K562 (cell line): ENCODE measurements at regions not wholly inside any gene's neighbourhood (a gene's known extent, or its start where the extent isn't known, plus 50 kb on each side); places are given as distances from the start of the nearest gene placed in this dataset.

ENCODE experiments used
- CREB3 ChIP-seq: fragments of 450-650 bp; conservative IDR thresholded peaks from 2 replicates; pipeline ENCODE4 v1.6.1; 2016; ENCODE audit warnings: missing genetic modification characterization, low read depth, mild to moderate bottlenecking, missing compliant biosample characterization, moderate library complexity
- EZH2 ChIP-seq: IDR thresholded peaks from 2 replicates; pipeline ENCODE4 v1.6.1; 2012; ENCODE audit warnings: low read depth, mild to moderate bottlenecking, inconsistent platforms, low read length, borderline replicate concordance
- FOXA3 ChIP-seq, 2 experiments: fragments of 450-650 bp in 1 of 2; sonication (generic) in 1 of 2; formaldehyde crosslinking; IDR thresholded peaks in 1 of 2; conservative IDR thresholded peaks in 1 of 2; 2 replicates each; pipeline versions ENCODE4 v1.4.0 to v1.8.0; 2020 to 2022; ENCODE audit warnings: mild to moderate bottlenecking in 2 of 2, missing genetic modification reagents in 1 of 2
- JUND ChIP-seq, 2 experiments: IDR thresholded peaks; 2 replicates in 1 of 2; 3 replicates in 1 of 2; pipeline ENCODE4 v1.6.1; 2011; ENCODE audit warnings: borderline replicate concordance in 2 of 2, low read depth in 2 of 2, low read length in 2 of 2, improper control_type of control experiment in 1 of 2, missing biosample characterization in 1 of 2, missing genetic modification characterization in 1 of 2, missing genetic modification reagents in 1 of 2
- KDM2B ChIP-seq: fragments of 250-450 bp; sonication (Bioruptor Pico); IDR thresholded peaks from 2 replicates; pipeline ENCODE4 v1.8.0; 2021; ENCODE audit warnings: mild to moderate bottlenecking, moderate library complexity
- LCOR ChIP-seq: sonication (generic); formaldehyde crosslinking; IDR thresholded peaks from 2 replicates; pipeline ENCODE4 v1.8.0; 2022; ENCODE audit warnings: mild to moderate bottlenecking, missing genetic modification reagents
- MBD1 ChIP-seq: fragments of 250-450 bp; sonication (Bioruptor Pico); IDR thresholded peaks from 2 replicates; pipeline ENCODE4 v1.8.0; 2022; ENCODE audit warnings: inconsistent platforms
- MEF2D ChIP-seq: conservative IDR thresholded peaks from 2 replicates; pipeline ENCODE4 v1.6.1; 2016; ENCODE audit warnings: low read depth, missing genetic modification characterization, missing compliant biosample characterization
- MYC ChIP-seq, 2 experiments: fragments of 250-450 bp in 1 of 2; sonication (Bioruptor Pico) in 1 of 2; IDR thresholded peaks; 2 replicates each; pipeline versions ENCODE4 v1.5.1 to v1.6.1; 2012 to 2021; ENCODE audit warnings: low read depth in 2 of 2, borderline replicate concordance in 1 of 2, improper control_type of control experiment in 1 of 2, low read length in 1 of 2, mild to moderate bottlenecking in 1 of 2, moderate library complexity in 1 of 2
- NR2F6 ChIP-seq: fragments of 450-650 bp; formaldehyde crosslinking; IDR thresholded peaks from 2 replicates; pipeline ENCODE4 v1.4.0; 2020; ENCODE audit warnings: mild to moderate bottlenecking
- RB1 ChIP-seq: fragments of 450-650 bp; IDR thresholded peaks from 2 replicates; pipeline ENCODE4 v1.6.1; 2017; ENCODE audit warnings: low read depth, mild to moderate bottlenecking
- SMARCA5 ChIP-seq: fragments of 450-650 bp; IDR thresholded peaks from 2 replicates; pipeline ENCODE4 v1.6.1; 2016
- TRIM24 ChIP-seq, 2 experiments: fragments of 450-650 bp; IDR thresholded peaks; 2 replicates each; pipeline ENCODE4 v1.6.1; 2016
- WHSC1 ChIP-seq: IDR thresholded peaks from one replicate; pipeline ENCODE4 v1.6.1; 2012; ENCODE audit warnings: low read length, control low read depth, inconsistent platforms
- ZBTB17 ChIP-seq: fragments of 450-650 bp; formaldehyde crosslinking; IDR thresholded peaks from 2 replicates; pipeline ENCODE4 v1.4.0; 2020; ENCODE audit warnings: mild to moderate bottlenecking
- ZNF274 ChIP-seq: IDR thresholded peaks from 2 replicates; pipeline ENCODE4 v1.6.1; 2011; ENCODE audit warnings: low read depth, mild to moderate bottlenecking, low read length, moderate library complexity, borderline replicate concordance
- ZNF395 ChIP-seq: fragments of 200-800 bp; sonication (Bioruptor generic); IDR thresholded peaks from 2 replicates; pipeline ENCODE4 v1.6.1; 2017; ENCODE audit warnings: missing genetic modification characterization, missing compliant biosample characterization
- ZNF551 ChIP-seq: fragments of 250-450 bp; sonication (Bioruptor Pico); IDR thresholded peaks from 2 replicates; pipeline ENCODE4 v1.5.0; 2021; ENCODE audit warnings: mild to moderate bottlenecking, moderate library complexity
- ZNF589 ChIP-seq: fragments of 200-800 bp; sonication (Bioruptor generic); IDR thresholded peaks from 2 replicates; pipeline ENCODE4 v1.6.1; 2016; ENCODE audit warnings: low read depth, missing genetic modification characterization, missing compliant biosample characterization
- ZNF75A ChIP-seq: fragments of 450-650 bp; formaldehyde crosslinking; IDR thresholded peaks from 2 replicates; pipeline ENCODE4 v1.4.0; 2020; ENCODE audit warnings: mild to moderate bottlenecking
- ZNF785 ChIP-seq: fragments of 250-450 bp; sonication (Bioruptor Pico); IDR thresholded peaks from 2 replicates; pipeline ENCODE4 v1.4.0; 2020; ENCODE audit warnings: mild to moderate bottlenecking
- TF ChIP-seq, protein P1 (sequence below): fragments of 250-450 bp; sonication (Bioruptor Pico); IDR thresholded peaks from 2 replicates; pipeline ENCODE4 v1.9.0; 2021; ENCODE audit warnings: mild to moderate bottlenecking
- TF ChIP-seq, protein P2 (sequence below): sonication (generic); formaldehyde crosslinking; IDR thresholded peaks from 2 replicates; pipeline ENCODE4 v1.8.0; 2022; ENCODE audit warnings: mild to moderate bottlenecking, low read depth, missing genetic modification reagents

GRCh38 chr2:38508311-38509039 is 94.3 kb downstream of the HNRNPLL start (continued):
- TF ChIP-seq JUND (IDR thresholded peaks at IDR 0.05; ENCODE audit: borderline replicate concordance, low read depth, low read length) (peak; percentile 17; the same call in 1 of the 2 replicates), JUND (tag; IDR thresholded peaks at IDR 0.05; ENCODE audit: borderline replicate concordance, low read depth, low read length) (no peak; the same call in 2 of the 3 replicates), ZNF274 (no peak), MBD1 (CRISPR knock-in tag) (no peak), ZBTB17 (no peak), SMARCA5 (0 out of 2 replicates have a peak, but pooled peaks have one; percentile 28), FOXA3 (CRISPR knock-in tag; conservative IDR thresholded peaks at IDR 0.05 in 1 of 2, IDR thresholded peaks at IDR 0.05 in 1 of 2) (peak in 1 of 2 experiments; percentile 86; a peak in 2 of 4 replicates), EZH2 (no peak), LCOR (peak; percentile 50; the same call in 1 of the 2 replicates), CREB3 (tag) (0 out of 2 replicates have a peak, but pooled peaks have one; percentile 44), MYC (IDR thresholded peaks at IDR 0.05; ENCODE audit: low read depth, low read length) (peak; percentile 80), MYC (CRISPR knock-in tag; IDR thresholded peaks at IDR 0.05; ENCODE audit: borderline replicate concordance, low read depth) (no peak), RB1 (peak; percentile 34; the same call in 1 of the 2 replicates), ZNF551 (CRISPR knock-in tag) (no peak), ZNF75A (no peak), KDM2B (no peak), NR2F6 (CRISPR knock-in tag) (no peak), WHSC1 (no peak), MEF2D (tag) (no peak), ZNF785 (CRISPR knock-in tag) (no peak), TRIM24 (IDR thresholded peaks at IDR 0.05) (no peak), ZNF589 (CRISPR knock-in tag) (no peak), ZNF395 (no peak)
- TF ChIP-seq, protein P1, sequence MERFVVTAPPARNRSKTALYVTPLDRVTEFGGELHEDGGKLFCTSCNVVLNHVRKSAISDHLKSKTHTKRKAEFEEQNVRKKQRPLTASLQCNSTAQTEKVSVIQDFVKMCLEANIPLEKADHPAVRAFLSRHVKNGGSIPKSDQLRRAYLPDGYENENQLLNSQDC (CRISPR knock-in tag): no peak
- TF ChIP-seq, protein P2, sequence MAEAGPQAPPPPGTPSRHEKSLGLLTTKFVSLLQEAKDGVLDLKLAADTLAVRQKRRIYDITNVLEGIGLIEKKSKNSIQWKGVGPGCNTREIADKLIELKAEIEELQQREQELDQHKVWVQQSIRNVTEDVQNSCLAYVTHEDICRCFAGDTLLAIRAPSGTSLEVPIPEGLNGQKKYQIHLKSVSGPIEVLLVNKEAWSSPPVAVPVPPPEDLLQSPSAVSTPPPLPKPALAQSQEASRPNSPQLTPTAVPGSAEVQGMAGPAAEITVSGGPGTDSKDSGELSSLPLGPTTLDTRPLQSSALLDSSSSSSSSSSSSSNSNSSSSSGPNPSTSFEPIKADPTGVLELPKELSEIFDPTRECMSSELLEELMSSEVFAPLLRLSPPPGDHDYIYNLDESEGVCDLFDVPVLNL: no peak
